GM23248 (cell line): ENCODE measurements at regions not wholly inside any gene's neighbourhood (a gene's known extent, or its start where the extent isn't known, plus 50 kb on each side); places are given as distances from the start of the nearest gene placed in this dataset.

Source experiments
- EZH2 ChIP-seq: fragments of 200-600 bp; sonication (generic); IDR thresholded peaks from 2 replicates; pipeline ENCODE4 v1.6.1; 2018; ENCODE audit warnings: antibody characterized with exemption, mild to moderate bottlenecking; ENCODE audit not compliant: insufficient read depth, poor library complexity, severe bottlenecking
- EZH2phosphoT487 ChIP-seq: fragments of 200-600 bp; sonication (generic); IDR thresholded peaks from 2 replicates; pipeline ENCODE4 v1.6.1; 2018; ENCODE audit warnings: antibody characterized with exemption, moderate library complexity, mild to moderate bottlenecking, low read depth; ENCODE audit not compliant: insufficient read depth

DNA sequence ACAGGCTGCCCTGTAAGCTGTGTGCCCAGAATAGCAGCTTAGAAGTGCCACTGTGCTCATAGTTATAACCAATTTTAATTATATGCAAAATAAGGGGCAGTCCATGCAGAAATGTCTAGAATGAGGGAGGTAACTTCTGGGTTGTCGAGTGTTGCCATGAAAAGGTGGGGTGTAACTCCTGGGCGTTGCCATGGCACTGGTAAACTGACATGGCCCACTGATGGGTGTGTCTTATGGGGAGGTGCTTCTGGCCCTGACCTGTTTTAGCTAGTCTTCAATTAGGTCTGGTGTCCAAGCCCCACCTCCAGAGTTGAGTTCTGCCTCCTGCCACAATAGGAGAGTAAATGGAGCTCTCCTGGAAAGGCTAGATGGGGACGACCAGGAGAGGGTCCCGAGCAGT, 120.6 kb downstream of the SALL1 start:
- TF ChIP-seq EZH2: no peak
- TF ChIP-seq EZH2phosphoT487: no peak
